AG10803 (cell line): ENCODE measurements at regions not wholly inside any gene's neighbourhood (a gene's known extent, or its start where the extent isn't known, plus 50 kb on each side); places are given as distances from the start of the nearest gene placed in this dataset.

Source experiments
- DNase-seq: peaks from one replicate; pipeline ENCODE4 v3.0.0; 2010; ENCODE audit warnings: low read depth
- H3K4me3 ChIP-seq: 2 replicates; pipeline ENCODE4 v1.5.1; 2011; ENCODE audit warnings: mild to moderate bottlenecking, low read length, control low read depth
- CTCF ChIP-seq: conservative IDR thresholded peaks from 2 replicates; pipeline ENCODE4 v1.5.1; 2011; ENCODE audit warnings: mild to moderate bottlenecking, low read length, control low read depth, inconsistent platforms

- H3K4me3 ChIP-seq = no peak overlapping the region
- TF ChIP-seq CTCF = no peak
- no peak for DNase-seq
Measured at GRCh38 chr6:169891846-169892245, 140.4 kb downstream of the ERMARD start.

- H3K4me3 ChIP-seq = no peak overlapping the region
- no peak for DNase-seq
- TF ChIP-seq CTCF = no peak
Measured at GRCh38 chr6:169891421-169891820, 140.0 kb downstream of the ERMARD start.

GRCh38 chr6:169890901-169891300 lies 139.5 kb downstream of the ERMARD start:
- no peak overlapping the region for H3K4me3 ChIP-seq
- no peak for DNase-seq
- TF ChIP-seq CTCF = no peak

GRCh38 chr6:169890049-169890448 lies 138.6 kb downstream of the ERMARD start:
- DNase-seq = no peak
- no peak for TF ChIP-seq CTCF
- no peak overlapping the region for H3K4me3 ChIP-seq

GRCh38 chr6:169887529-169888140 lies 136.2 kb downstream of the ERMARD start:
- DNase-seq = no peak
- no peak overlapping the region for H3K4me3 ChIP-seq
- no peak for TF ChIP-seq CTCF

GRCh38 chr6:169886631-169887227 lies 135.3 kb downstream of the ERMARD start:
- H3K4me3 ChIP-seq = no peak overlapping the region
- TF ChIP-seq CTCF = no peak
- DNase-seq = no peak

GRCh38 chr6:169885831-169886230 lies 134.4 kb downstream of the ERMARD start:
- DNase-seq = no peak
- no peak overlapping the region for H3K4me3 ChIP-seq
- TF ChIP-seq CTCF = no peak
